OCI-LY7 (cell line): ENCODE measurements at regions not wholly inside any gene's neighbourhood (a gene's known extent, or its start where the extent isn't known, plus 50 kb on each side); places are given as distances from the start of the nearest gene placed in this dataset.

Experiments used
- BruUV-seq: library from RNA; stranded (reverse); fragments of 400-500 nt; replicated peaks from 2 replicates; lab custom pipeline; 2021; lab: Mats Ljungman, UMichigan
- CTCF ChIA-PET: fragments of 300-600 bp; sonication (Branson Sonifier 250); formaldehyde crosslinking; loops from one replicate; lab custom pipeline; 2022; ENCODE audit warnings: antibody characterized with exemption; ENCODE audit not compliant: unreplicated experiment; lab: Charles Lee
- POLR2A ChIA-PET: fragments of 300-600 bp; sonication (Branson Sonifier 250); formaldehyde crosslinking; loops from one replicate; lab custom pipeline; 2022; ENCODE audit warnings: antibody characterized with exemption; lab: Charles Lee
- DNase-seq: peaks from one replicate; pipeline ENCODE4 v3.0.0-alpha.2; 2015; ENCODE audit warnings: low spot score
- H2AFZ ChIP-seq: fragments of 200-600 bp; sonication (generic), shearing (Covaris generic); 2 replicates; pipeline ENCODE4 v1.6.1; 2014; ENCODE audit warnings: mild to moderate bottlenecking, antibody characterized with exemption, low read length, moderate library complexity
- H3K27ac ChIP-seq: fragments of 200-600 bp; sonication (generic); 2 replicates; pipeline ENCODE4 v1.5.1; 2014; ENCODE audit warnings: mixed run types, low read depth, mild to moderate bottlenecking, moderate library complexity, low read length, inconsistent platforms; ENCODE audit not compliant: poor library complexity, severe bottlenecking
- H3K36me3 ChIP-seq: fragments of 200-600 bp; sonication (generic); 2 replicates; pipeline ENCODE4 v1.6.1; 2014; ENCODE audit warnings: mild to moderate bottlenecking, antibody characterized with exemption, low read length, moderate library complexity, mixed read lengths; ENCODE audit not compliant: insufficient read depth
- H3K4me1 ChIP-seq: fragments of 200-600 bp; sonication (generic); 2 replicates; pipeline ENCODE4 v1.5.1; 2014; ENCODE audit warnings: mild to moderate bottlenecking, low read length; ENCODE audit not compliant: insufficient read depth, poor library complexity, severe bottlenecking
- H3K4me2 ChIP-seq: fragments of 200-600 bp; sonication (generic); 2 replicates; pipeline ENCODE4 v1.6.1; 2014; ENCODE audit warnings: mild to moderate bottlenecking, low read length
- H3K4me3 ChIP-seq: fragments of 200-600 bp; sonication (generic); 2 replicates; pipeline ENCODE4 v1.5.1; 2014; ENCODE audit warnings: mild to moderate bottlenecking, low read depth, low read length; ENCODE audit not compliant: poor library complexity, severe bottlenecking
- H3K79me2 ChIP-seq: fragments of 200-600 bp; sonication (generic); 2 replicates; pipeline ENCODE4 v1.6.1; 2016; ENCODE audit warnings: low read depth, mild to moderate bottlenecking, low read length, moderate library complexity, mixed read lengths; ENCODE audit not compliant: insufficient read depth
- H3K9me2 ChIP-seq: fragments of 200-600 bp; sonication (generic); 2 replicates; pipeline ENCODE4 v1.6.1; 2016; ENCODE audit warnings: mild to moderate bottlenecking, low read length, mixed read lengths; ENCODE audit not compliant: insufficient read depth
- H3K9me3 ChIP-seq: fragments of 200-600 bp; sonication (generic); 2 replicates; pipeline ENCODE4 v1.6.1; 2014; ENCODE audit warnings: mild to moderate bottlenecking, mixed run types, low read length, mixed read lengths
- H4K20me1 ChIP-seq: fragments of 200-600 bp; sonication (generic); 2 replicates; pipeline ENCODE4 v1.6.1; 2014; ENCODE audit warnings: mild to moderate bottlenecking, antibody characterized with exemption, low read length, moderate library complexity, mixed read lengths; ENCODE audit not compliant: insufficient read depth
- CTCF ChIP-seq: fragments of 200-600 bp; sonication (generic); conservative IDR thresholded peaks from 2 replicates; pipeline ENCODE4 v1.5.1; 2014; ENCODE audit warnings: mild to moderate bottlenecking, antibody characterized with exemption, low read length, moderate library complexity, mixed read lengths
- EZH2phosphoT487 ChIP-seq: fragments of 200-600 bp; sonication (generic); IDR thresholded peaks from 2 replicates; pipeline ENCODE4 v1.6.1; 2018; ENCODE audit warnings: low read depth, borderline replicate concordance, mild to moderate bottlenecking, mixed run types, antibody characterized with exemption, low read length, moderate library complexity, mixed read lengths
- intact Hi-C: fragments of 100-400 bp; cut with micrococcal nuclease; formaldehyde crosslinking; loops from one replicate; pipeline ENCODE4 v1.10.0; 2022; ENCODE audit not compliant: unreplicated experiment

GRCh38 chr13:47230155-47230554 is 333.3 kb upstream of the HTR2A start:
- no peaks in the 10 kb centered on the region for H4K20me1 ChIP-seq
- intact Hi-C loops: no loop called here
- no peak overlapping the region for H2AFZ ChIP-seq
- H3K4me3 ChIP-seq: no peak overlapping the region
- BruUV-seq: no TSS peak
- no peaks in the 10 kb centered on the region for H3K36me3 ChIP-seq
- no peaks in the 10 kb centered on the region for H3K9me2 ChIP-seq
- no peak for TF ChIP-seq EZH2phosphoT487
- no peak for TF ChIP-seq CTCF
- H3K9me3 ChIP-seq: no peaks in the 10 kb centered on the region
- H3K4me1 ChIP-seq: no peaks in the 10 kb centered on the region
- H3K4me2 ChIP-seq: no peak overlapping the region
- DNase-seq: no peak
- no peak overlapping the region for H3K27ac ChIP-seq
- ChIA-PET POLR2A (no interaction called here), CTCF (no interaction called here)
- H3K79me2 ChIP-seq: no peaks in the 10 kb centered on the region

GRCh38 chr13:47226516-47226915 is 329.7 kb upstream of the HTR2A start:
- no peak for DNase-seq
- BruUV-seq: no TSS peak
- Histone ChIP-seq H3K4me2 (no peak overlapping the region), H3K4me3 (no peak overlapping the region), H3K4me1 (no peaks in the 10 kb centered on the region), H2AFZ (no peak overlapping the region), H3K9me3 (no peaks in the 10 kb centered on the region), H3K27ac (no peak overlapping the region), H3K36me3 (no peaks in the 10 kb centered on the region), H3K79me2 (no peaks in the 10 kb centered on the region), H3K9me2 (no peaks in the 10 kb centered on the region), H4K20me1 (no peaks in the 10 kb centered on the region)
- no peak for TF ChIP-seq EZH2phosphoT487
- no peak for TF ChIP-seq CTCF
- intact Hi-C loops: no loop called here
- ChIA-PET CTCF (no interaction called here), POLR2A (no interaction called here)

- Histone ChIP-seq H3K4me3 (no peak overlapping the region), H2AFZ (no peak overlapping the region), H3K4me2 (no peak overlapping the region), H3K4me1 (no peaks in the 10 kb centered on the region), H3K36me3 (no peaks in the 10 kb centered on the region), H3K9me2 (no peaks in the 10 kb centered on the region), H3K9me3 (no peaks in the 10 kb centered on the region), H3K79me2 (no peaks in the 10 kb centered on the region), H4K20me1 (no peaks in the 10 kb centered on the region), H3K27ac (no peak overlapping the region)
- BruUV-seq: no TSS peak
- POLR2A ChIA-PET: no interaction called here
- CTCF ChIA-PET: no interaction called here
- intact Hi-C loops: no loop called here
- DNase-seq: no peak
- TF ChIP-seq CTCF (0 out of 2 replicates have a peak, but pooled peaks have one; percentile 18), EZH2phosphoT487 (no peak)
Observed at GRCh38 chr13:47220453-47221140, 323.7 kb upstream of the HTR2A start.
